GM12872 (cell line): ENCODE measurements at regions not wholly inside any gene's neighbourhood (a gene's known extent, or its start where the extent isn't known, plus 50 kb on each side); places are given as distances from the start of the nearest gene placed in this dataset.

Source experiments
- CTCF ChIP-seq: IDR thresholded peaks from 3 replicates; pipeline ENCODE4 v1.5.1; 2011; ENCODE audit warnings: low read depth, mild to moderate bottlenecking, low read length, moderate library complexity; ENCODE audit not compliant: insufficient read depth

DNA sequence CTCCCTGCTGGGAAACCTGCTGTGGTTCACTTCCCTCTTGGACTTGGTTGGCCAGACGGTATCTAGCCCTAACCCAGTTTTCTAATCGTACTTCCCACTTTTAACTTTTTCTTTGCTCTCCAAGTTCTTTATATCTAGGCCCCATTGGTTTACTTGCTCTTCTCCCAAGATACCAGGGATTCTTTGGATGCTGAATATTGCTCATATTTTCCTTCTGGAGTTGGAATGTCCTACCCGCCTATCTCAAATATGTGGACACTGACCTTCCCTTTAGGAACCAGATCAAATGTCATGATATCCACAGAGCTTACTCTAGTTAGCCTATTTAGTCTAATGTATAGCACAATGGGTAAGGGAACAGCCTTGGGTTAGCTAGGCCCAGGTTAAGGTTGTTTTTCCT lies 228.6 kb downstream of the DACT1 start:
- TF ChIP-seq CTCF = no peak

GRCh38 chr14:58870961-58871360 lies 233.2 kb downstream of the DACT1 start:
- no peak for TF ChIP-seq CTCF

DNA sequence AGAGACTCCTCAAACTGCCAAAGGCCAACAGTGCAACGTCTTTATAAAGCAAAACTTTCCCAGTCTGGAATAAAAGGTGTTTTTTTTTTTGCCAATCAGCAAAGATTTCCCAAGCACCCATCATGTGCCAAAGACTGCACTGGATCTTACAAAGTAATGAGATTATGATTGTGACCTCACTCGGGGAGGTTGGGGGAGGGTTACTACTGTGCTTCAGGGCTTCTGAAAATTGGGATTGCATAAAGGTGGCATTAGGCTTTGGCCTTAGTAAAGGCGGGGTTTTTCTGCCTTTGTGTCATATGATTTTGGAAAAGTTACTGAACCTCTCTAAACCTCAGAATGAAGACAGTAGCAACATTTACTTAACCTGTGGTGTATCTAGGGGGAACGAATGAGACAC lies 233.8 kb downstream of the DACT1 start:
- no peak for TF ChIP-seq CTCF

GRCh38 chr14:58872061-58872460 lies 234.3 kb downstream of the DACT1 start:
- TF ChIP-seq CTCF = no peak

DNA sequence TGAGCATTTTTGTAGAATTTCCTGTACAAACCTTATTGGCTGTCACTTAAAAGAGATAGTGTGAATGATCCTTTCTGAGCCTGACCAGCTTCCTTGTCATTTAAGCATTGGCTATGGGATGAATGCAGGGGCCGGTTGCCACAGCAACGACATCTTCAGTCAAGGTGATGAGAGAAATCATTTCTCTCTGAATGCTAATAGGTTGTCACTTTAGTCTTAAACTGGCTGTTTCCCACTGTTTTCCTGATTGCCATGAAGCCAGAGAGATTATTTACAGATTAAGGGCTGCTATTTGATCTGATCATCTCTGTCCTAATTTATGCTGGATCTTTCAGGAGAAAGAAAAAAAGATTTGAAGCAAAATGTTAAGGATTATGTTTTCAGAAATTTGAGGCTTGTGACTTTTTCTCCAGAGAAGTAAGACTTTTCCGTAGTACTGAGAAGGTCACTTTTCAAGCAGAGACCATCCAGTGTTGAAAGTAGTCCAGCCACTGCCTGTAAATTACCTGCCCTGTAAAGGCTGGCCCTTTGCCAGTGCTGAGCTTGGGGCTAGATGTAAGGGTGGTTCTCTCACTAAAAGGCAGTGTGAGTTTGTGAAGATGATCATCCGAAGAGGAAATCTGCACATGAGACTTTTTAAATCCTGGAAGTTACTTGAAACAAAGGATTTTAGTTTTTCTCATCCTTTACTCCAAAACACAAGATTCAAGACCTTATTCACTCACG lies 235.6 kb downstream of the DACT1 start:
- TF ChIP-seq CTCF = no peak

- no peak for TF ChIP-seq CTCF
Measured at GRCh38 chr14:58875613-58876012, 237.9 kb downstream of the DACT1 start.

DNA sequence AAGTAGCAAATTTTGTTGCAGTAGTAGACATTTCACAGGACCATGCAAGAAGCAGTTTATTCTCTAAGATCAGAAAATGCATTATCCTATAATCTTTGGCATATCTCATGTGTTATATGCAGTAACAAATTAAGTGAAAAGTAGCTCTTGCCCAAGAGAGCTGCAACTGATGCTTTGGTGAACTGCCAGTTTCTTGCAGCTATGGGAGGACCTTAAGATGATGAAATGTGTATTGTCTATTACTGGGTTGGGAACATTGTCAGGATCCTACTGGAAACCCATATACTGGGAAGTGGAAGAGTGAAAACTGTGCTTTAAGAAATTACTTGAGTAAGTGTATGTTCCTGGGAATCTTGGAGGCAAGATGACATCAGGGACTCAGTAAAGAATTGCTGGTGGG lies 238.8 kb downstream of the DACT1 start:
- no peak for TF ChIP-seq CTCF
